ENCODE measurements at regions not wholly inside any gene's neighbourhood (a gene's known extent, or its start where the extent isn't known, plus 50 kb on each side); places are given as distances from the start of the nearest gene placed in this dataset.

- H3K27ac Mint-ChIP-seq, result no peak overlapping the region
- H3K27me3 Mint-ChIP-seq (ENCODE audit: insufficient read depth), result no peaks in the 10 kb centered on the region
- H3K36me3 Mint-ChIP-seq (ENCODE audit: low read depth), result no peaks in the 10 kb centered on the region
- H3K9me3 Mint-ChIP-seq, result no peaks in the 10 kb centered on the region; the same call in none of the 2 replicates
- H3K4me1 Mint-ChIP-seq (ENCODE audit: low read depth), result no peaks in the 10 kb centered on the region
- no peak overlapping the region for H3K4me3 Mint-ChIP-seq
- TF ChIP-seq, protein P1, sequence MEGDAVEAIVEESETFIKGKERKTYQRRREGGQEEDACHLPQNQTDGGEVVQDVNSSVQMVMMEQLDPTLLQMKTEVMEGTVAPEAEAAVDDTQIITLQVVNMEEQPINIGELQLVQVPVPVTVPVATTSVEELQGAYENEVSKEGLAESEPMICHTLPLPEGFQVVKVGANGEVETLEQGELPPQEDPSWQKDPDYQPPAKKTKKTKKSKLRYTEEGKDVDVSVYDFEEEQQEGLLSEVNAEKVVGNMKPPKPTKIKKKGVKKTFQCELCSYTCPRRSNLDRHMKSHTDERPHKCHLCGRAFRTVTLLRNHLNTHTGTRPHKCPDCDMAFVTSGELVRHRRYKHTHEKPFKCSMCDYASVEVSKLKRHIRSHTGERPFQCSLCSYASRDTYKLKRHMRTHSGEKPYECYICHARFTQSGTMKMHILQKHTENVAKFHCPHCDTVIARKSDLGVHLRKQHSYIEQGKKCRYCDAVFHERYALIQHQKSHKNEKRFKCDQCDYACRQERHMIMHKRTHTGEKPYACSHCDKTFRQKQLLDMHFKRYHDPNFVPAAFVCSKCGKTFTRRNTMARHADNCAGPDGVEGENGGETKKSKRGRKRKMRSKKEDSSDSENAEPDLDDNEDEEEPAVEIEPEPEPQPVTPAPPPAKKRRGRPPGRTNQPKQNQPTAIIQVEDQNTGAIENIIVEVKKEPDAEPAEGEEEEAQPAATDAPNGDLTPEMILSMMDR (IDR thresholded peaks at IDR 0.05), result no peak
- no peak for DNase-seq
Observed at GRCh38 chr10:84088626-84089025, 50.7 kb upstream of the GHITM start.

DNA sequence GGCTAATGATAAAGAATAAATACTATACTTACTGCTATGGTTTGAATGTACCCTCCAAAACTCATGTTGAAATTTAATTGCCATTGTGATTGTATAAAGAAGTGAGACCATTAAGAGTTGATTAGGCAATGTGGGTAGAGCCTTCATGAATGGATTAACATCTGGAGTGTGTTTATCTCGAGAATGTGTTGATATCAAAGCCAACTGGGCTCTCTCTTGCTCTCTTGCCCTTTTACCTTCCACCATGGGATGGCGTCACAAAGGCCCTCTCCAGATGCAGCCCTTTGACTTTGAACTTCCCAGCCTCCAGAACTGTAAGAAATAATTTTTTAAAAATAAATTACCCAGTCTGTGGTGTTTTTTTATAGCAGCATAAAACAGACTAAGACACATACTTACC is 50.1 kb upstream of the GHITM start:
- DNase-seq, result no peak
- Mint-ChIP-seq H3K36me3 (ENCODE audit: low read depth) (no peaks in the 10 kb centered on the region), H3K4me1 (ENCODE audit: low read depth) (no peaks in the 10 kb centered on the region), H3K4me3 (no peak overlapping the region), H3K9me3 (no peaks in the 10 kb centered on the region; the same call in none of the 2 replicates), H3K27ac (no peak overlapping the region), H3K27me3 (ENCODE audit: insufficient read depth) (no peaks in the 10 kb centered on the region)
- TF ChIP-seq, protein P1 (IDR thresholded peaks at IDR 0.05), result no peak
